ENCODE measurements at regions not wholly inside any gene's neighbourhood (a gene's known extent, or its start where the extent isn't known, plus 50 kb on each side); places are given as distances from the start of the nearest gene placed in this dataset.

GRCh38 chr2:116211719-116212118 is 1602.8 kb upstream of the DDX18 start:
- DNase-seq (no peak), ATAC-seq (no peak)
- no peak overlapping the region for H3K9ac ChIP-seq (ENCODE audit: low read length)
- TF ChIP-seq CTCF (conservative IDR thresholded peaks at IDR 0.05; ENCODE audit: low read depth, low read length) = no peak
- no peak for TF ChIP-seq EZH2 (IDR thresholded peaks at IDR 0.05; ENCODE audit: low read length, unreplicated experiment)
- TF ChIP-seq EZH2phosphoT487 (IDR thresholded peaks at IDR 0.05; ENCODE audit: borderline replicate concordance, low read length) = no peak
- no peak overlapping the region for H2AFZ ChIP-seq (ENCODE audit: low read length)
- no peaks in the 10 kb centered on the region for H3K9me2 ChIP-seq (replicated peaks; ENCODE audit: low read length)
- H4K20me1 ChIP-seq (ENCODE audit: low read length) = no peaks in the 10 kb centered on the region
- H3K27me3 ChIP-seq (ENCODE audit: low read length) = no peaks in the 10 kb centered on the region
- intact Hi-C loops (cut with micrococcal nuclease) = no loop called here
- H3K9me3 ChIP-seq (ENCODE audit: low read length) = peaks cover 1% of the 10 kb centered on the region; the same call in 1 of the 2 replicates
- H3K36me3 ChIP-seq (ENCODE audit: low read depth, low read length) = no peaks in the 10 kb centered on the region
- ChIA-PET CTCF (no interaction called here), POLR2A (ENCODE audit: unreplicated experiment) (no interaction called here)
- H3K4me1 ChIP-seq (ENCODE audit: insufficient read depth, low read length) = no peaks in the 10 kb centered on the region
- no peak overlapping the region for H3K4me3 ChIP-seq (ENCODE audit: low read length)
- no peak overlapping the region for H3K4me2 ChIP-seq (ENCODE audit: low read length)
- H3F3A ChIP-seq (ENCODE audit: low read length, unreplicated experiment) = no peaks in the 10 kb centered on the region
- H3K79me2 ChIP-seq (ENCODE audit: low read length) = no peaks in the 10 kb centered on the region
- H3K27ac ChIP-seq (ENCODE audit: low read length) = no peak overlapping the region
- BruUV-seq (replicated peaks) = no TSS peak

GRCh38 chr2:116222793-116223192 is 1591.7 kb upstream of the DDX18 start:
- H3K4me2 ChIP-seq (ENCODE audit: low read length) = no peak overlapping the region
- H3K36me3 ChIP-seq (ENCODE audit: low read depth, low read length) = no peaks in the 10 kb centered on the region
- no TSS peak for BruUV-seq (replicated peaks)
- CTCF ChIA-PET = no interaction called here
- DNase-seq = no peak
- ATAC-seq = no peak
- no peaks in the 10 kb centered on the region for H3K27me3 ChIP-seq (ENCODE audit: low read length)
- intact Hi-C loops (cut with micrococcal nuclease) = no loop called here
- H3F3A ChIP-seq (ENCODE audit: low read length, unreplicated experiment) = no peaks in the 10 kb centered on the region
- TF ChIP-seq EZH2phosphoT487 (IDR thresholded peaks at IDR 0.05; ENCODE audit: borderline replicate concordance, low read length) (no peak), EZH2 (IDR thresholded peaks at IDR 0.05; ENCODE audit: low read length, unreplicated experiment) (no peak), CTCF (conservative IDR thresholded peaks at IDR 0.05; ENCODE audit: low read depth, low read length) (no peak)
- H4K20me1 ChIP-seq (ENCODE audit: low read length) = no peaks in the 10 kb centered on the region
- H3K9me2 ChIP-seq (replicated peaks; ENCODE audit: low read length) = no peaks in the 10 kb centered on the region
- POLR2A ChIA-PET (ENCODE audit: unreplicated experiment) = no interaction called here
- no peaks in the 10 kb centered on the region for H3K4me1 ChIP-seq (ENCODE audit: insufficient read depth, low read length)
- H3K9me3 ChIP-seq (ENCODE audit: low read length) = no peaks in the 10 kb centered on the region
- no peak overlapping the region for H3K9ac ChIP-seq (ENCODE audit: low read length)
- no peaks in the 10 kb centered on the region for H3K79me2 ChIP-seq (ENCODE audit: low read length)
- H3K27ac ChIP-seq (ENCODE audit: low read length) = no peak overlapping the region
- no peak overlapping the region for H2AFZ ChIP-seq (ENCODE audit: low read length)
- no peak overlapping the region for H3K4me3 ChIP-seq (ENCODE audit: low read length)

DNA sequence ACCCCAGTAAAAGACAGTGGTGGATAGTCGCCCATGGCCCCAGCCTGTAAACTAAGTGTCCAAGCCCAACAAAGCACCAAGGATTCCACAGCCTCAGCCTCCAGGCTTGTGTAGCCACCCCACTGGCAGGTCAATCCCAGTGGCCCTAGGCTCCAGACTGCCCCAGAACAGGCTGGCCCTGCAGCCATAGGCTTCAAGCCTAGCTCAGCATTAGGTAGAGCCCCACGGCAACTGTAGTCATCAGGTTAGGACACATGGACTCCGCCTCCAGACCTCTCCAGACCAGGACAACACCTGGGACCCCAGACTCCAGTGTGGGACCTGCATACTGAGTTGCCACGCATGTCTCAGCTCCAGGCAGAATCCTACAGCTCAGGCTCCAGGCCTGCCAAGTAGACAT is 1590.6 kb upstream of the DDX18 start:
- Histone ChIP-seq H3K27me3 (ENCODE audit: low read length) (no peaks in the 10 kb centered on the region), H3K4me3 (ENCODE audit: low read length) (no peak overlapping the region), H3K4me1 (ENCODE audit: insufficient read depth, low read length) (no peaks in the 10 kb centered on the region), H3K9ac (ENCODE audit: low read length) (no peak overlapping the region), H2AFZ (ENCODE audit: low read length) (no peak overlapping the region), H3K27ac (ENCODE audit: low read length) (no peak overlapping the region), H3F3A (ENCODE audit: low read length, unreplicated experiment) (no peaks in the 10 kb centered on the region), H3K36me3 (ENCODE audit: low read depth, low read length) (no peaks in the 10 kb centered on the region), H3K9me2 (replicated peaks; ENCODE audit: low read length) (no peaks in the 10 kb centered on the region), H3K4me2 (ENCODE audit: low read length) (no peak overlapping the region), H3K79me2 (ENCODE audit: low read length) (no peaks in the 10 kb centered on the region), H4K20me1 (ENCODE audit: low read length) (no peaks in the 10 kb centered on the region), H3K9me3 (ENCODE audit: low read length) (no peaks in the 10 kb centered on the region)
- ChIA-PET POLR2A (ENCODE audit: unreplicated experiment) (no interaction called here), CTCF (no interaction called here)
- ATAC-seq = no peak
- BruUV-seq (replicated peaks) = no TSS peak
- intact Hi-C loops (cut with micrococcal nuclease) = loop anchor here (1.0 kb wide), 1 partner anchor 8 kb away; no protein-coding TSS in a partner anchor
- DNase-seq = no peak
- no peak for TF ChIP-seq CTCF (conservative IDR thresholded peaks at IDR 0.05; ENCODE audit: low read depth, low read length)
- no peak for TF ChIP-seq EZH2phosphoT487 (IDR thresholded peaks at IDR 0.05; ENCODE audit: borderline replicate concordance, low read length)
- TF ChIP-seq EZH2 (IDR thresholded peaks at IDR 0.05; ENCODE audit: low read length, unreplicated experiment) = no peak

Measured in PC-3 (cell line).